Esophagus squamous epithelium (tissue), 5 donors: ENCODE measurements at regions not wholly inside any gene's neighbourhood (a gene's known extent, or its start where the extent isn't known, plus 50 kb on each side); places are given as distances from the start of the nearest gene placed in this dataset.

Source experiments
- DNase-seq: peaks from one replicate; lab custom pipeline; 2025; lab: John Stamatoyannopoulos, UW
- H3K27ac ChIP-seq, 4 donors: fragments of 200-600 bp; sonication (generic); one replicate each; pipeline ENCODE4 v1.5.1; 2016 to 2019; ENCODE audit warnings: mild to moderate bottlenecking in 1 of 4
- H3K27me3 ChIP-seq, 4 donors: fragments of 200-600 bp; sonication (generic); 1 replicate in 3 of 4; 2 replicates in 1 of 4; pipeline versions ENCODE4 v1.5.1 to v1.6.0; 2017 to 2021; ENCODE audit warnings: antibody characterized with exemption in 1 of 4
- H3K36me3 ChIP-seq, 3 donors: fragments of 200-600 bp; sonication (generic); one replicate each; pipeline ENCODE4 v1.5.1; 2016 to 2019
- H3K4me1 ChIP-seq, 3 donors: fragments of 200-600 bp; sonication (generic); one replicate each; pipeline ENCODE4 v1.5.1; 2017 to 2019
- H3K4me3 ChIP-seq, 4 donors: fragments of 200-600 bp; sonication (generic); 1 replicate in 3 of 4; 2 replicates in 1 of 4; pipeline ENCODE4 v1.5.1; 2016 to 2019; ENCODE audit warnings: mild to moderate bottlenecking in 2 of 4, moderate library complexity in 1 of 4
- H3K9me3 ChIP-seq, 3 donors: fragments of 200-600 bp; sonication (generic); one replicate each; pipeline ENCODE4 v1.5.1; 2016 to 2019
- POLR2A ChIP-seq, 4 donors: fragments of 450-650 bp; IDR thresholded peaks; one replicate each; pipeline ENCODE4 v1.6.1; 2017; ENCODE audit warnings: antibody characterized with exemption in 4 of 4, mild to moderate bottlenecking in 4 of 4, moderate library complexity in 3 of 4
- WGBS, 2 donors: methylation state at CpG; one replicate each; pipeline ENCODE4 v1.1.5; 2018; 5-methylcytosine and 5-hydroxymethylcytosine counted together
- intact Hi-C: fragments of 100-400 bp; cut with DNase I; formaldehyde crosslinking; loops from one replicate; pipeline ENCODE4 v1.15.0; 2022
- TF ChIP-seq, protein P1 (sequence below), 6 experiments: fragments of 450-650 bp in 4 of 6; fragments of 200-600 bp in 2 of 6; sonication (generic) in 2 of 6; IDR thresholded peaks; one replicate each; pipeline ENCODE4 v1.5.1; 2016 to 2019; ENCODE audit warnings: antibody characterized with exemption in 6 of 6, mild to moderate bottlenecking in 4 of 6, moderate library complexity in 4 of 6
- donor health status: DM: yes; HTN: yes; CAD: no.

DNA sequence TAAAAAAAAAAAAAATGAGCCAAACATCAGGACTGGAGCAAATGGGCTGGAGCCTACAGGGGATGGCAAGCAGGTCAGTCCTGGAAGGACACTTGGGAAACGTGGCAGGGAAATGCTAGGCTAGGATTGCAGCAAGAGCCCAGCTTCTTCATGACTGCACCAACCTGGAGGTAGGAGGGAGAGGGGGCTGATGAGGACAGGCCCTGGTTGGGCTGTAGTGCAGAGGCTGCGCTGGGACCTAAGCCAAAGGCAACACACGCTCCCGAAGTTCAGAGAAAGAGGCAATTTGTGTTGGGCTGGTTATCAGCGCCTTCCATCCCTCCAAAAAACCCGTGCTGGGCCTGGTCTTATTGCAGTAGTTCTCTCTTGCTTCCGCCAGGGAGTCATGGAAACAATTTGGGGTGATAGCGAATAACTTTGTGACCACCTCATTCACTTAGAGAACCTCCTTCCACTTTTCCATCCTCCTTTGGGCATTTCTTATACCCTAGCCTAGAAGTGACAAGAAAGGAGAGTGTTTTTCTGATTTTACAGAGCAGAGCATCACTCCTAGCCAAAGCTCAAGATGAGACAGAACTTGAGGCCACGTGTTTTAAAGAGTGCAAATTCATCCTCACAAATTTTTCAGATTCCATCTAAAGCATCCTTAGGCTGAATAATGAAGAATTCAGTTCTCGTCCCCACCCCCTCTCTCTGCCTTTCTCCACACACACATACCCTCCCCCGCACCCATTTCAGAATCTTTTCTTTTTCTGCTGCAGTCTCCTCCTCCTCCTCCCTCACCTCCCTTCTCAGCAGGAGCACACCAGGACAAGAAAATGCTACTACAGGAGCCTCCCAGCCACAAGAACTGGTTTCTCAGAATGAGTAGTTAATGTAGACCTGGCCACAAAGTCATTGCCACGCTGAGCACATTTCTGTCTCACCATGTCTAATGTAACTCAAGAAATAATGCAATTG, 61.3 kb upstream of the CALM2 start:
- intact Hi-C loops, result no loop called here
- 68 to 69% methylated on average over 12 of the region's 12 CpGs for WGBS, 2 donors
- H3K4me1 ChIP-seq, result peaks cover 0 to 4% (median 0%) of the 10 kb centered on the region in 3 donors
- no peaks in the 10 kb centered on the region for H3K9me3 ChIP-seq
- H3K27ac ChIP-seq, result peak overlapping the region in 1 of 4 donors; percentile 1
- peaks cover 0 to 13% (median 0%) of the 10 kb centered on the region in 4 donors for H3K27me3 ChIP-seq
- H3K4me3 ChIP-seq, result no peak overlapping the region
- DNase-seq, result no peak
- no peaks in the 10 kb centered on the region for H3K36me3 ChIP-seq
- TF ChIP-seq, protein P1, sequence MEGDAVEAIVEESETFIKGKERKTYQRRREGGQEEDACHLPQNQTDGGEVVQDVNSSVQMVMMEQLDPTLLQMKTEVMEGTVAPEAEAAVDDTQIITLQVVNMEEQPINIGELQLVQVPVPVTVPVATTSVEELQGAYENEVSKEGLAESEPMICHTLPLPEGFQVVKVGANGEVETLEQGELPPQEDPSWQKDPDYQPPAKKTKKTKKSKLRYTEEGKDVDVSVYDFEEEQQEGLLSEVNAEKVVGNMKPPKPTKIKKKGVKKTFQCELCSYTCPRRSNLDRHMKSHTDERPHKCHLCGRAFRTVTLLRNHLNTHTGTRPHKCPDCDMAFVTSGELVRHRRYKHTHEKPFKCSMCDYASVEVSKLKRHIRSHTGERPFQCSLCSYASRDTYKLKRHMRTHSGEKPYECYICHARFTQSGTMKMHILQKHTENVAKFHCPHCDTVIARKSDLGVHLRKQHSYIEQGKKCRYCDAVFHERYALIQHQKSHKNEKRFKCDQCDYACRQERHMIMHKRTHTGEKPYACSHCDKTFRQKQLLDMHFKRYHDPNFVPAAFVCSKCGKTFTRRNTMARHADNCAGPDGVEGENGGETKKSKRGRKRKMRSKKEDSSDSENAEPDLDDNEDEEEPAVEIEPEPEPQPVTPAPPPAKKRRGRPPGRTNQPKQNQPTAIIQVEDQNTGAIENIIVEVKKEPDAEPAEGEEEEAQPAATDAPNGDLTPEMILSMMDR (IDR thresholded peaks at IDR 0.05), result no peak
- no peak for TF ChIP-seq POLR2A (IDR thresholded peaks at IDR 0.05)

DNA sequence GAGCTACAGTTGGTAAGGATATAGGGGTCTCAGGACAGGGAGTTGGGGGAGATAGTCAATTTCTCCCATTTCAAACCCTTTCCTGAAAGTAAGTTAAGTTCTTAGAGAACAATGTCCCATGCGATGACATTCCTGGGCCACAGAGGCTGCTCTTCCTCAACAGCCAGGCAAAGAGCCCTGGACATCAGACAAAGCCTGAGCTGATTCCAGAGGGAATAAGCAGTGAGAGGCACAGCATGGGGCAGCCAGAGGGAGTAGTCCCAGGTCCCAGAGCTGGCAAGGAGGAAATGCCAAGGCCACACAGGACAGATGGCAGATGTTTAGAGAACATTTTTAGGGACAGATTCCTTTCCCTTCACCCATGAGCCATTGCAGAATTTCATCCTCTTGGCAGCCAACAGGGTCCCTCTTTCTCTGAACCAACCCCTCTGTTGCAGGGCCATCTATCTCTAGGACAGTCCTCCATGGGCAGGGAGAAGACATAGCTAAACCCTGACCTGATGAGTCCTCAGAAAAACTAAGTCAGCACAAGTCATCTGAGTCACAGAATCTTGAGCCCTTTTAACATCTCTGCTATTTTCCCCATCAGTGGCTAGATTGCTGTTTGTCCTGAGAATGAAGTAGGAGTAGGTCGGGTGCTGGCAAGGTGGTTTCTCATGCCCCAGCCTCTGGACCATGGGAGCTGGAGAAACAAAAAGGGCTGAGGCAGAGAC, 60.3 kb upstream of the CALM2 start:
- intact Hi-C loops, result no loop called here
- peaks cover 0 to 13% (median 0%) of the 10 kb centered on the region in 4 donors for H3K27me3 ChIP-seq
- H3K27ac ChIP-seq, result peak overlapping the region in 1 of 4 donors; percentile 1
- H3K9me3 ChIP-seq, result no peaks in the 10 kb centered on the region
- 55 to 100% methylated on average over 1 to 2 of the region's 2 CpGs for WGBS, 2 donors
- DNase-seq, result no peak
- H3K4me1 ChIP-seq, result peaks cover 0 to 4% (median 0%) of the 10 kb centered on the region in 3 donors
- TF ChIP-seq, protein P1 (IDR thresholded peaks at IDR 0.05), result no peak
- no peak for TF ChIP-seq POLR2A (IDR thresholded peaks at IDR 0.05)
- H3K36me3 ChIP-seq, result no peaks in the 10 kb centered on the region
- no peak overlapping the region for H3K4me3 ChIP-seq

DNA sequence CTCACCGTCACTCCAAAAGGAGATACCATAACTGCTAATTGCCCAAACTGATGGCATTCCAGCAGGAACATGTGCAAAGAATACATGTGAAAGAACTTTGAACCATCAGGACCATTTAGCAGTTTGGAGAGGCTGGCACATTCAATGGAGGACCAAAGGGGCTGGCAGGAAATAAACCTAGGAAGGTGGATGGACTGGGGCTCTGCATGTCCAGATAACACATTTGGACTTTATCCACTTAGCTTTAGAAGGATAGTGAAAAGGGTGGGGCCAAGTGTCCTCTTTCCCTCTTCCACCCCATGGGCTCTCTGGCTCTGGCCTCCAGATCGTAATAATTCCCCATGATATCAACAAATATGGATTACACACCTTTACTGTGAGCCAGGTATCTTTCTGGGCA, 58.8 kb upstream of the CALM2 start:
- Histone ChIP-seq H3K27me3 (peaks cover 0 to 10% (median 0%) of the 10 kb centered on the region in 4 donors), H3K9me3 (no peaks in the 10 kb centered on the region), H3K4me3 (no peak overlapping the region), H3K27ac (no peak overlapping the region), H3K4me1 (peaks cover 0 to 4% (median 0%) of the 10 kb centered on the region in 3 donors), H3K36me3 (no peaks in the 10 kb centered on the region)
- no peak for DNase-seq
- no peak for TF ChIP-seq POLR2A (IDR thresholded peaks at IDR 0.05)
- TF ChIP-seq, protein P1 (IDR thresholded peaks at IDR 0.05), result no peak
- intact Hi-C loops, result no loop called here
- WGBS, 2 donors, result 64 to 73% methylated on average over 2 of the region's 2 CpGs

DNA sequence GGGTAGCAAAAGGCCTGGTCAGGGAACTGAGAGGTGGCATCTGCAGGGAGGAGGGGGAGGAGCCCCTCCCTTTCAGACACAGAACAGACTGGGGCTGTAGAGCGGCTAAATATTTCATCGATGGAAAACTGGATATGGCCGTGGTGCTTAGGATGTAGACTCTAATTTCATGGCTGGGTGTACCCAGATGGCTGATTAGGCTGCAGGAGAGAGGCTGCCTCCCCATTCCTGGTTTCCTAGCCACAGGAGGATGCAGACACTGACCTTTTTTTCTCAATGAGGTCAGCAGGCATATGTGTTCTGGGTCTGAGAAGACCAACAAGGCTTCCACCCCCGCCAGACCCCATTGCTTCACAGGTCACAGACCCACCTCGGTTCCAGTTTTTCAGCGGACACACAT, 58.1 kb upstream of the CALM2 start:
- 87 to 94% methylated on average over 6 of the region's 6 CpGs for WGBS, 2 donors
- intact Hi-C loops, result no loop called here

More for the DNA sequence above, 58.1 kb upstream of the CALM2 start:
- no peak for DNase-seq
- TF ChIP-seq, protein P1 (IDR thresholded peaks at IDR 0.05), result no peak
- TF ChIP-seq POLR2A (IDR thresholded peaks at IDR 0.05), result no peak
- Histone ChIP-seq H3K27ac (no peak overlapping the region), H3K27me3 (peaks cover 0 to 7% (median 0%) of the 10 kb centered on the region in 4 donors), H3K4me1 (peaks cover 0 to 4% (median 0%) of the 10 kb centered on the region in 3 donors), H3K4me3 (no peak overlapping the region), H3K9me3 (no peaks in the 10 kb centered on the region), H3K36me3 (no peaks in the 10 kb centered on the region)
